Activated CD8-positive, alpha-beta T cell treated with anti-CD3 and anti-CD28 coated beads, Interleukin-2, amount 10 ng/mL, durations not matched to agents 7 days and 5 days (primary cell): ENCODE measurements at regions not wholly inside any gene's neighbourhood (a gene's known extent, or its start where the extent isn't known, plus 50 kb on each side); places are given as distances from the start of the nearest gene placed in this dataset.

Experiments
- ATAC-seq: fragments of 150-1000 bp; cut with Tn5 transposase; one replicate; pipeline ENCODE4 v1.10.0; 2021; ENCODE audit warnings: moderate library complexity
- CTCF ChIA-PET: fragments of 350-600 bp; sonication (Branson Sonifier 250); formaldehyde crosslinking; loops from one replicate; lab custom pipeline; 2021; ENCODE audit warnings: antibody characterized with exemption; lab: Charles Lee
- POLR2A ChIA-PET: fragments of 350-600 bp; sonication (Branson Sonifier 250); formaldehyde crosslinking; loops from one replicate; lab custom pipeline; 2021; ENCODE audit warnings: antibody characterized with exemption; lab: Charles Lee
- DNase-seq: peaks from one replicate; pipeline ENCODE4 v3.0.0-alpha.2; 2020
- H3K27ac Mint-ChIP-seq: one replicate; pipeline ENCODE4 v1.8.0; 2021; ENCODE audit warnings: mild to moderate bottlenecking, mixed read lengths
- H3K27me3 Mint-ChIP-seq: one replicate; pipeline ENCODE4 v1.8.0; 2021; ENCODE audit warnings: low read depth, mixed read lengths
- H3K36me3 Mint-ChIP-seq: one replicate; pipeline ENCODE4 v1.8.0; 2021; ENCODE audit warnings: low read depth, mixed read lengths
- H3K4me1 Mint-ChIP-seq: one replicate; pipeline ENCODE4 v1.8.0; 2021; ENCODE audit warnings: low read depth, mixed read lengths
- H3K4me3 Mint-ChIP-seq: one replicate; pipeline ENCODE4 v1.8.0; 2021; ENCODE audit warnings: mild to moderate bottlenecking, mixed read lengths
- H3K9me3 Mint-ChIP-seq: one replicate; pipeline ENCODE4 v1.8.0; 2022; ENCODE audit warnings: mixed read lengths; ENCODE audit not compliant: insufficient read depth

DNA sequence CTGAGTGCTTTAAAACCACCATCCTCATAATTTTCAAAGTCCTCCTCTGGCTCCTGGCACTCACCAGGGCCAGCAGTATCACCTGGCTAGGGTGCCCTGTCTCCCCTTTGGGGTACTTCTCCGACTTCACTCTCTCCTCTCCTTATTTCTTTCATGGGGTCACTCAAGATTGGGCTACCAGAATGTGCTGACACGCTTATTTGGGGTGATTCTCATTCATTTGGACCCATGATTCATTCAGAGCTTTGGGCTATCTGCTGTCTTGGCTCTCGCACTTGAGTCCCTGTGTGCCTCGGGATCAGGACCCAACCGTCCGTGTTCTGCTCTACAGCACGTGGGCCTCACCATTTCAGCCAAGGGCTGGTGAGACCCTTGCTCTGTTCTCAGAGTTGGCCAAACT lies 70.1 kb upstream of the NEDD4L start:
- H3K27ac Mint-ChIP-seq: no peak overlapping the region
- ChIA-PET POLR2A (no interaction called here), CTCF (no interaction called here)
- H3K36me3 Mint-ChIP-seq: no peaks in the 10 kb centered on the region
- DNase-seq (no peak), ATAC-seq (no peak)
- no peak overlapping the region for H3K4me3 Mint-ChIP-seq
- H3K9me3 Mint-ChIP-seq: no peaks in the 10 kb centered on the region
- H3K4me1 Mint-ChIP-seq: peaks cover 20% of the 10 kb centered on the region
- H3K27me3 Mint-ChIP-seq: peaks cover 22% of the 10 kb centered on the region

DNA sequence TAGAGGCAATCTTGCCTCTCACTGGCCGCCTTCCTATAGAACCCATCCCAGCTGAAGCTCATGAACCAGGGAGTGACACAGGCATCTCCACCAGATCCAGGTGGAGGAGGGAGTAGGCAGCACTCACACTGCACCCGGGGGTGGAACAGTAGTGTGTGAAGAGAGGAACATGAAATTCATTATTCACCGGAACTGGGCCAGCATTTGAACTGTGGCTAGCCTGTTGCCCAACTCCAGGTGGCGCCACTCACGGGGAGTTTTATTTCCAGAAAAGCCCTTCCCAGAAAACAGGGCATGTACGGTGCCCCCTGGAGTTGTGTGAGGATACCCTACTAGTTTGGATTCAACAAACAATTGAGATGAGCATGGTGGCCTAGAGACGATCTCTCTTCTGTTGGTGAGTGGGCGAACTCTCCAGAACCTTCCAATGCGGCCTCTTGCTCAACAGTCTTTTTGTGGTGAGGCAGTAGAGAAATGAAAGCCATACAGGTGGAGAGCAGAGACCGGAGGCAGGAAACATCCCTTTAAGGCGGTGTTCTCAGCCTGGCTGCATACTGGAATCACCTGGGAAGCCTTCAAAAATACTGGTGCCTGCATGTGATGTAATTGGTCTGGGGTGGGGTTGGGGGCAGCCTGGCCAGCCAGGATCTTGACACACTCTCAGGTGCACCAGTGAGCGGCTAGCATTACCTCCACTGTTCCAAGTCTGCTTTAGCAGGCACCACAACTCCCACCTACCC lies 73.5 kb upstream of the NEDD4L start:
- CTCF ChIA-PET: no interaction called here
- ATAC-seq (no peak), DNase-seq (peak; percentile 23)
- no peak overlapping the region for H3K4me3 Mint-ChIP-seq
- peaks cover 25% of the 10 kb centered on the region for H3K27me3 Mint-ChIP-seq
- peaks cover 19% of the 10 kb centered on the region for H3K4me1 Mint-ChIP-seq
- H3K9me3 Mint-ChIP-seq: no peaks in the 10 kb centered on the region
- H3K36me3 Mint-ChIP-seq: no peaks in the 10 kb centered on the region
- POLR2A ChIA-PET: no interaction called here
- H3K27ac Mint-ChIP-seq: peak overlapping the region; percentile 37

- no peak for ATAC-seq
- ChIA-PET POLR2A (no interaction called here), CTCF (no interaction called here)
- peaks cover 29% of the 10 kb centered on the region for H3K27me3 Mint-ChIP-seq
- peak; percentile 60 for DNase-seq
- peak overlapping the region; percentile 25 for H3K4me3 Mint-ChIP-seq
- H3K27ac Mint-ChIP-seq: peak overlapping the region; percentile 37
- H3K36me3 Mint-ChIP-seq: no peaks in the 10 kb centered on the region
- H3K4me1 Mint-ChIP-seq: peaks cover 19% of the 10 kb centered on the region
- no peaks in the 10 kb centered on the region for H3K9me3 Mint-ChIP-seq
Observed at GRCh38 chr18:57969824-57970223, 74.2 kb upstream of the NEDD4L start.

DNA sequence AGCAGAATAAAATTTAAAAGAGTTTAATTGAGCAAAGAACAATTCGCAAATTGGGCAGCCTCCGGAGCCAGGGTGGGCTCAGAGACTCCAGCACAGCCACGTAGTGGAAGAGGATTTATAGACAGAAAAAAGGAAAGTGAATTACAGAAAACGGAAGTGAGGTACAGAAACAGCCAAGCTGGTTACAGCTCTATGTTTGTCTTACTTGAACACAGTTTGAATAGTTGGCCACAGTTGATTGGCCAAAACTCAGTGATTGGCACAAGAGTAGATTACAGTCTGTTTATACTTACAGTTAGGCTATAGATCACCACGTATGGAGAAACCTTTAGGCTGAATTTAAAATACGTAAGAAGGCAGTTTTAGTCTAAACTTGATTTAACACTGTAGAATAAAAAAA lies 78.8 kb upstream of the NEDD4L start:
- ATAC-seq: no peak
- Mint-ChIP-seq H3K27ac (no peak overlapping the region), H3K9me3 (no peaks in the 10 kb centered on the region), H3K36me3 (no peaks in the 10 kb centered on the region), H3K4me1 (peaks cover 19% of the 10 kb centered on the region), H3K4me3 (no peak overlapping the region), H3K27me3 (peaks cover 30% of the 10 kb centered on the region)
- no peak for DNase-seq
- POLR2A ChIA-PET: no interaction called here
- CTCF ChIA-PET: no interaction called here

DNA sequence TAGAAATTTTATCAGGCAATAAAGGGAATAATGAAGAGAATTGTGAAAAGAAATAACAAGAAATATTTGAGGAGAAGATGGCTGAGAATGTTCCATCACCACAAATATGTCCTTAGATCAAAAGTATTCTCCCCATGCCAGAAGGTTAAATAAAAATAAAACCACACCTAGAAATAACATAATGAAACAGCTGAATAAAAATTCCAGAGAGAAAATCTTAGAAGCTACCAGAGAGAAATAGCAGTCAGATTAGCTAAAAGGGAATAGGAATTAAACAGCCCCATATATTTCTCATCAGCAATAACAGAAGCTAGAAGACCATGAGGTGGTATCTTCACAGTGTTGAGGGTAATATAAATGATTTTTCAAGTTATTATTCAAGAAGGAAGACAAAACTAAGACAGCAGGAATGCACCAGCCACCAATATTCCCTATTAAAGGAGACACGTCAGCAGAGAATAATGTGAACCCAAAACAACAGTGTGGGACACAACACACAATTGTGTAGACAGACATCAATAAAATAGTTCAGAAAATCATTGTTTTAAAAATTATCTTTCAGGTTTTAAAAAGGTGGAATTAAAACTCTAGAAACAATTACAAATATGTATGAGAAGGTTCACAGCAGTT lies 82.0 kb upstream of the NEDD4L start:
- CTCF ChIA-PET: no interaction called here
- no peaks in the 10 kb centered on the region for H3K36me3 Mint-ChIP-seq
- DNase-seq (no peak), ATAC-seq (no peak)
- H3K27me3 Mint-ChIP-seq: peaks cover 41% of the 10 kb centered on the region
- peaks cover 4% of the 10 kb centered on the region for H3K4me1 Mint-ChIP-seq
- POLR2A ChIA-PET: no interaction called here
- no peak overlapping the region for H3K4me3 Mint-ChIP-seq
- no peaks in the 10 kb centered on the region for H3K9me3 Mint-ChIP-seq
- H3K27ac Mint-ChIP-seq: no peak overlapping the region

DNA sequence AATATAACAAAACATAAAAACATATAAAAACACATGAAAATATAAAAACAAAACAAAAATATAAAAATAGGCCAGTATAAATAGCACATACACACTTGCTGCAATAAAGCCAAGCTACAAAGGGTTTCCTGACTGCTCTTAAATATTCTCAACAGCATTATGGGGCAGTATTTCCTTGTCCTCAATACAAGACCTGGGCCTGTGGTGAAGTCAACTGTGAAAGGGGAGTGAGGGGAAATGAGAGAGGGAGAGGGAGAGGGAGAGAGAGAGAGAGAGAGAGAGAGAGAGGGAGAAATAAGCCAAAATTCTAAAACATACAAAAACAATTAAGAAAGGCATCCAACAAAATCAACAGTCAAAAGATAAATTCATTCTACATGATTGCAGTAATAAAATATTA lies 82.6 kb upstream of the NEDD4L start:
- POLR2A ChIA-PET: no interaction called here
- H3K4me3 Mint-ChIP-seq: no peak overlapping the region
- H3K27ac Mint-ChIP-seq: no peak overlapping the region
- H3K4me1 Mint-ChIP-seq: peaks cover 4% of the 10 kb centered on the region
- H3K9me3 Mint-ChIP-seq: no peaks in the 10 kb centered on the region
- H3K36me3 Mint-ChIP-seq: no peaks in the 10 kb centered on the region
- DNase-seq (no peak), ATAC-seq (no peak)
- CTCF ChIA-PET: no interaction called here
- peaks cover 39% of the 10 kb centered on the region for H3K27me3 Mint-ChIP-seq

- CTCF ChIA-PET: interaction anchor here (0.6 to 2.1 kb wide), 6 partner anchors 16 to 177 kb away, joined by 3 to 10 read pairs (median 4); no protein-coding TSS in a partner anchor
- no peaks in the 10 kb centered on the region for H3K36me3 Mint-ChIP-seq
- POLR2A ChIA-PET: interaction anchor here (0.6 kb wide), 1 partner anchor 246 kb away, joined by 4 read pairs; no protein-coding TSS in a partner anchor
- H3K9me3 Mint-ChIP-seq: no peaks in the 10 kb centered on the region
- peaks cover 4% of the 10 kb centered on the region for H3K4me1 Mint-ChIP-seq
- no peak for ATAC-seq
- no peak for DNase-seq
- no peak overlapping the region for H3K27ac Mint-ChIP-seq
- H3K27me3 Mint-ChIP-seq: peaks cover 28% of the 10 kb centered on the region
- H3K4me3 Mint-ChIP-seq: no peak overlapping the region
Observed at GRCh38 chr18:57959278-57959677, 84.7 kb upstream of the NEDD4L start.

DNA sequence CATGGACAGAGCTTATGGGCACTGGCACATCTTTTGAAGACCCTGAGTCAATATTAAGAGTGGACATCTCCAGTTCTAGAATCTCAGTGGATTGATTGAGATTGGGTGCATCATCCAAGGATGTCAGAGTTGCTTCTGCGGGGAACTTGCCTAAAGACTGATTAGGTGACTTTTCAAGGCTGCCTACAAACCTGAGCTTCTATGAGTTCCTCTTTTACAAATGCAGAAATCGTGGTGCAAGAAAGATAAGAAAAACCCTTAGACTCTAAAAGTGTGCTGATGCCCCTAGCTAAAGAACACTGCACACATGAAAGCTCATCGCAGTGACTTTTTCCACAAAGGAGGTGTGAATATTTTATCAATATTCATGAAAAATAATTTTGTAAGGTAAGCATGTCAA lies 86.8 kb upstream of the NEDD4L start:
- peaks cover 4% of the 10 kb centered on the region for H3K4me1 Mint-ChIP-seq

GRCh38 chr18:57956491-57956890 lies 87.5 kb upstream of the NEDD4L start:
- ChIA-PET CTCF (no interaction called here), POLR2A (no interaction called here)

More for the DNA sequence above, 86.8 kb upstream of the NEDD4L start:
- H3K4me3 Mint-ChIP-seq: no peak overlapping the region
- H3K27me3 Mint-ChIP-seq: peaks cover 23% of the 10 kb centered on the region
- no peak overlapping the region for H3K27ac Mint-ChIP-seq
- ChIA-PET CTCF (no interaction called here), POLR2A (no interaction called here)
- ATAC-seq (no peak), DNase-seq (no peak)
- H3K36me3 Mint-ChIP-seq: no peaks in the 10 kb centered on the region
- no peaks in the 10 kb centered on the region for H3K9me3 Mint-ChIP-seq

DNA sequence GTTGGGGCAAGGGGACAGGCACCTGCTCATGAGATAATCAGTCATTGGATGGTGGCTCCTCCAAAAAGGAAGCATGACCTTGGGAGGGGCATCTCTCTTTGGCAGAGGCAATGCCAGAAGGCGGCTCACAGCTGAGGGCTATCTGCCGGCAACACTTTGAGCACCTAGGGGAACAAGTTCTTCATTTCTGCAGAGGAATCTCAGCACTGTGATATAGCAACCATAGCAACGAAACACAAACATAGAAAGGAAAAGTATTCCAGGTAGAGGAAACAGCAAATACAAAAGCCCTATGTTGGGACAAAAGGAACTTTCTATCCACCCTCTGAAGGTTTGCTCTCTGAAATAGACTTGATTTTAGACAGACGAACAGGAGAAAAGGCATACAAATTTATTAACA lies 89.1 kb upstream of the NEDD4L start:
- DNase-seq (no peak), ATAC-seq (no peak)
- ChIA-PET CTCF (no interaction called here), POLR2A (no interaction called here)
- Mint-ChIP-seq H3K27me3 (peaks cover 11% of the 10 kb centered on the region), H3K4me3 (no peak overlapping the region), H3K4me1 (no peaks in the 10 kb centered on the region), H3K36me3 (no peaks in the 10 kb centered on the region), H3K27ac (no peak overlapping the region), H3K9me3 (no peaks in the 10 kb centered on the region)

More at GRCh38 chr18:57956491-57956890, 87.5 kb upstream of the NEDD4L start:
- H3K27me3 Mint-ChIP-seq: peaks cover 22% of the 10 kb centered on the region
- DNase-seq (no peak), ATAC-seq (no peak)
- H3K4me1 Mint-ChIP-seq: peaks cover 4% of the 10 kb centered on the region
- no peaks in the 10 kb centered on the region for H3K36me3 Mint-ChIP-seq
- H3K27ac Mint-ChIP-seq: no peak overlapping the region
- H3K4me3 Mint-ChIP-seq: no peak overlapping the region
- no peaks in the 10 kb centered on the region for H3K9me3 Mint-ChIP-seq

- ATAC-seq: no peak
- no peak overlapping the region for H3K4me3 Mint-ChIP-seq
- H3K4me1 Mint-ChIP-seq: no peaks in the 10 kb centered on the region
- no peak overlapping the region for H3K27ac Mint-ChIP-seq
- ChIA-PET POLR2A (no interaction called here), CTCF (no interaction called here)
- DNase-seq: no peak
- H3K27me3 Mint-ChIP-seq: peaks cover 7% of the 10 kb centered on the region
- H3K36me3 Mint-ChIP-seq: no peaks in the 10 kb centered on the region
- no peaks in the 10 kb centered on the region for H3K9me3 Mint-ChIP-seq
Observed at GRCh38 chr18:57953883-57954282, 90.1 kb upstream of the NEDD4L start.

- Mint-ChIP-seq H3K4me1 (no peaks in the 10 kb centered on the region), H3K4me3 (no peak overlapping the region), H3K27me3 (peaks cover 5% of the 10 kb centered on the region), H3K27ac (no peak overlapping the region), H3K36me3 (no peaks in the 10 kb centered on the region), H3K9me3 (no peaks in the 10 kb centered on the region)
- no peak for ATAC-seq
- DNase-seq: no peak
- CTCF ChIA-PET: interaction anchor here (1.8 kb wide), 1 partner anchor 170 kb away, joined by 5 read pairs; no protein-coding TSS in a partner anchor
- POLR2A ChIA-PET: no interaction called here
Observed at GRCh38 chr18:57951999-57952774, 91.8 kb upstream of the NEDD4L start.
